IMR-90 (cell line): ENCODE measurements at regions not wholly inside any gene's neighbourhood (a gene's known extent, or its start where the extent isn't known, plus 50 kb on each side); places are given as distances from the start of the nearest gene placed in this dataset.

Experiments used
- ATAC-seq: fragments of 200-7000 bp; cut with Tn5 transposase; 2 replicates; pipeline ENCODE4 v1.9.1; 2020; ENCODE audit warnings: low read depth, mild to moderate bottlenecking, moderate library complexity
- BruUV-seq: library from RNA; stranded (reverse); fragments of 400-500 nt; replicated peaks from 2 replicates; lab custom pipeline; 2021; lab: Mats Ljungman, UMichigan
- CTCF ChIA-PET: fragments of 300-600 bp; formaldehyde crosslinking; extraction: SDS; loops from one replicate; lab custom pipeline; 2021; ENCODE audit warnings: antibody characterized with exemption; lab: Yijun Ruan, JAX
- POLR2A ChIA-PET: fragments of 300-600 bp; sonication (Branson Sonifier 250); formaldehyde crosslinking; loops from one replicate; lab custom pipeline; 2022; ENCODE audit warnings: antibody characterized with exemption; ENCODE audit not compliant: unreplicated experiment; lab: Charles Lee
- DNase-seq: peaks from one replicate; pipeline ENCODE4 v3.0.0; 2013
- H2AFZ ChIP-seq: replicated peaks from 2 replicates; pipeline ENCODE3; 2013; ENCODE audit warnings: low read length, mild to moderate bottlenecking; ENCODE audit not compliant: poor library complexity
- H2AK5ac ChIP-seq: 2 replicates; pipeline ENCODE4 v1.6.1; 2013; ENCODE audit warnings: low read depth, low read length, inconsistent platforms
- H2AK9ac ChIP-seq: replicated peaks from 2 replicates; pipeline ENCODE3; 2013; ENCODE audit warnings: mild to moderate bottlenecking, low read depth, low read length, moderate library complexity; ENCODE audit not compliant: poor library complexity
- H2BK120ac ChIP-seq: 2 replicates; pipeline ENCODE4 v1.6.1; 2013; ENCODE audit warnings: low read depth, low read length, inconsistent platforms
- H2BK15ac ChIP-seq: 3 replicates; pipeline ENCODE4 v1.6.1; 2013; ENCODE audit warnings: low read depth, low read length, inconsistent platforms
- H2BK20ac ChIP-seq: 2 replicates; pipeline ENCODE4 v1.6.1; 2013; ENCODE audit warnings: low read depth, mild to moderate bottlenecking, inconsistent platforms, low read length, moderate library complexity
- H2BK5ac ChIP-seq: 2 replicates; pipeline ENCODE4 v1.6.1; 2013; ENCODE audit warnings: mild to moderate bottlenecking, low read depth, low read length, inconsistent platforms; ENCODE audit not compliant: poor library complexity, severe bottlenecking
- H3K14ac ChIP-seq: replicated peaks from 2 replicates; pipeline ENCODE4 v1.6.1; 2013; ENCODE audit warnings: low read depth, low read length, inconsistent platforms
- H3K18ac ChIP-seq: 2 replicates; pipeline ENCODE4 v1.6.1; 2013; ENCODE audit warnings: low read depth, low read length, control low read depth
- H3K23ac ChIP-seq: 2 replicates; pipeline ENCODE4 v1.6.1; 2013; ENCODE audit warnings: low read depth, low read length, inconsistent platforms
- H3K27ac ChIP-seq: 2 replicates; pipeline ENCODE4 v1.5.1; 2013; ENCODE audit warnings: mild to moderate bottlenecking, control low read depth, low read length; ENCODE audit not compliant: insufficient read depth
- H3K27me3 ChIP-seq: 2 replicates; pipeline ENCODE4 v1.6.1; 2013; ENCODE audit warnings: low read length; ENCODE audit not compliant: control insufficient read depth, insufficient read depth
- H3K36me3 ChIP-seq: 2 replicates; pipeline ENCODE4 v1.6.1; 2013; ENCODE audit warnings: low read length, mixed read lengths; ENCODE audit not compliant: control insufficient read depth, insufficient read depth
- H3K4ac ChIP-seq: 2 replicates; pipeline ENCODE4 v1.6.1; 2013; ENCODE audit warnings: low read depth, low read length, inconsistent platforms
- H3K4me1 ChIP-seq: 2 replicates; pipeline ENCODE4 v1.6.1; 2013; ENCODE audit warnings: low read length, mixed read lengths; ENCODE audit not compliant: control insufficient read depth, insufficient read depth
- H3K4me2 ChIP-seq: 2 replicates; pipeline ENCODE4 v1.6.1; 2013; ENCODE audit warnings: low read depth, mild to moderate bottlenecking, control low read depth, low read length, moderate library complexity
- H3K4me3 ChIP-seq: 2 replicates; pipeline ENCODE4 v1.5.1; 2013; ENCODE audit warnings: low read depth, mild to moderate bottlenecking, control low read depth, low read length, moderate library complexity; ENCODE audit not compliant: insufficient read depth
- H3K56ac ChIP-seq: 2 replicates; pipeline ENCODE4 v1.6.1; 2013; ENCODE audit warnings: low read length, inconsistent platforms; ENCODE audit not compliant: insufficient read depth; ENCODE audit errors: extremely low read depth
- H3K79me1 ChIP-seq, 2 experiments: 2 replicates each; pipeline ENCODE4 v1.6.1; 2013; ENCODE audit warnings: low read length in 2 of 2, inconsistent platforms in 1 of 2, low read depth in 1 of 2
- H3K9ac ChIP-seq: 2 replicates; pipeline ENCODE4 v1.6.1; 2013; ENCODE audit warnings: low read depth, low read length, control low read depth
- H3K9me1 ChIP-seq: 2 replicates; pipeline ENCODE4 v1.6.1; 2013; ENCODE audit warnings: low read length, inconsistent platforms; ENCODE audit not compliant: insufficient read depth
- H3K9me3 ChIP-seq: 2 replicates; pipeline ENCODE4 v1.6.1; 2013; ENCODE audit warnings: low read length; ENCODE audit not compliant: control insufficient read depth, insufficient read depth
- H4K20me1 ChIP-seq: 2 replicates; pipeline ENCODE4 v1.6.1; 2013; ENCODE audit warnings: low read length, inconsistent platforms; ENCODE audit not compliant: insufficient read depth
- H4K5ac ChIP-seq: 2 replicates; pipeline ENCODE4 v1.6.1; 2013; ENCODE audit warnings: mild to moderate bottlenecking, low read depth, low read length, control low read depth
- H4K8ac ChIP-seq, 2 experiments: 2 replicates each; pipeline ENCODE4 v1.6.1; 2013; ENCODE audit warnings: low read depth in 2 of 2, low read length in 2 of 2, control low read depth in 1 of 2, inconsistent platforms in 1 of 2
- H4K91ac ChIP-seq: 2 replicates; pipeline ENCODE4 v1.6.1; 2013; ENCODE audit warnings: low read depth, low read length, inconsistent platforms; ENCODE audit not compliant: insufficient read depth
- NFE2L2 ChIP-seq: fragments of 150-350 bp; IDR thresholded peaks from 2 replicates; pipeline ENCODE4 v1.6.1; 2016; ENCODE audit warnings: low read depth, mild to moderate bottlenecking, low read length
- POLR2A ChIP-seq: IDR thresholded peaks from 2 replicates; pipeline ENCODE4 v1.6.1; 2012; ENCODE audit warnings: mild to moderate bottlenecking, low read depth, low read length
- WGBS, 2 experiments: methylation state at CpG; one replicate each; pipeline versions ENCODE4 v1.1.5 to v1.1.7; 2013; ENCODE audit warnings: missing lambda C conversion rate in 2 of 2; ENCODE audit not compliant: insufficient read length in 1 of 2; ENCODE audit errors: extremely low coverage in 2 of 2; 5-methylcytosine and 5-hydroxymethylcytosine counted together
- dilution Hi-C: fragments of 300-500 bp; cut with HindIII; formaldehyde crosslinking; loops from one replicate; pipeline ENCODE4 v1.14.3; 2018; ENCODE audit warnings: low sequenced_read_pairs; ENCODE audit not compliant: unreplicated experiment
- in situ Hi-C: fragments of 300-500 bp; cut with MboI; formaldehyde crosslinking; loops from 3 replicates; pipeline ENCODE4 v1.14.3; 2019; ENCODE audit warnings: low sequenced_read_pairs, inconsistent platforms, mixed read lengths
- intact Hi-C: fragments of 100-400 bp; cut with micrococcal nuclease; formaldehyde crosslinking; loops from 2 replicates; pipeline ENCODE4 v1.10.0; 2022

GRCh38 chr14:94823556-94824341 lies 53.8 kb upstream of the GSC start:
- no peak overlapping the region for H3K18ac ChIP-seq
- H2AK5ac ChIP-seq: no peak overlapping the region
- intact Hi-C loops (no loop called here), dilution Hi-C loops (no loop called here), in situ Hi-C loops (no loop called here)
- TF ChIP-seq POLR2A (no peak), NFE2L2 (peak; percentile 44; the same call in 1 of the 2 replicates)
- H3K9ac ChIP-seq: no peak overlapping the region
- peaks cover 16% of the 10 kb centered on the region for H3K9me3 ChIP-seq
- H4K5ac ChIP-seq: no peak overlapping the region
- CTCF ChIA-PET: no interaction called here
- no peaks in the 10 kb centered on the region for H4K20me1 ChIP-seq
- H4K8ac ChIP-seq: no peak overlapping the region
- no peak overlapping the region for H2BK120ac ChIP-seq
- H3K36me3 ChIP-seq: no peaks in the 10 kb centered on the region
- ATAC-seq (no peak), DNase-seq (no peak)
- no peak overlapping the region for H3K4ac ChIP-seq
- H3K9me1 ChIP-seq: no peaks in the 10 kb centered on the region
- H3K23ac ChIP-seq: no peak overlapping the region
- no peak overlapping the region for H2AK9ac ChIP-seq
- no peak overlapping the region for H3K4me3 ChIP-seq
- no peak overlapping the region for H3K27ac ChIP-seq
- no peak overlapping the region for H3K14ac ChIP-seq
- H4K91ac ChIP-seq: no peak overlapping the region
- H2BK20ac ChIP-seq: no peak overlapping the region
- 40% methylated on average over 1 of the region's 8 CpGs; no CpG with 5 or more reads in 1 of the 2 experiments for WGBS, 2 experiments
- POLR2A ChIA-PET: no interaction called here
- H2BK5ac ChIP-seq: no peak overlapping the region
- no peaks in the 10 kb centered on the region for H3K79me1 ChIP-seq
- no TSS peak for BruUV-seq
- no peak overlapping the region for H2BK15ac ChIP-seq
- no peaks in the 10 kb centered on the region for H3K27me3 ChIP-seq
- no peak overlapping the region for H3K56ac ChIP-seq
- H2AFZ ChIP-seq: no peak overlapping the region
- no peaks in the 10 kb centered on the region for H3K4me1 ChIP-seq
- no peak overlapping the region for H3K4me2 ChIP-seq
